GM12891 (cell line): ENCODE measurements at regions not wholly inside any gene's neighbourhood (a gene's known extent, or its start where the extent isn't known, plus 50 kb on each side); places are given as distances from the start of the nearest gene placed in this dataset.

ENCODE experiments used
- DNase-seq: peaks from one replicate; pipeline ENCODE4 v3.0.0; 2011; ENCODE audit warnings: low spot score; ENCODE audit not compliant: insufficient read length
- FAIRE-seq: peaks from 2 replicates; lab custom pipeline; 2011; peaks lifted over from hg19 to GRCh38; lab: Jason Lieb, UNC
- PAX5 ChIP-seq: IDR thresholded peaks from 2 replicates; pipeline ENCODE4 v1.6.1; 2011; ENCODE audit warnings: low read length, moderate library complexity, mild to moderate bottlenecking; ENCODE audit not compliant: insufficient read depth, severe bottlenecking
- POLR2A ChIP-seq: IDR thresholded peaks from 2 replicates; pipeline ENCODE4 v1.6.1; 2011; ENCODE audit warnings: low read depth, low read length, control low read depth
- POLR2AphosphoS5 ChIP-seq: IDR thresholded peaks from 2 replicates; pipeline ENCODE4 v1.6.1; 2011; ENCODE audit warnings: low read depth, low read length, control low read depth
- POU2F2 ChIP-seq: IDR thresholded peaks from 2 replicates; pipeline ENCODE4 v1.6.1; 2011; ENCODE audit warnings: low read depth, mild to moderate bottlenecking, control low read depth, low read length, moderate library complexity
- SPI1 ChIP-seq: IDR thresholded peaks from 2 replicates; pipeline ENCODE4 v1.6.1; 2011; ENCODE audit warnings: low read depth, low read length, control low read depth
- TAF1 ChIP-seq: IDR thresholded peaks from 2 replicates; pipeline ENCODE4 v1.6.1; 2011; ENCODE audit warnings: low read depth, low read length, control low read depth

DNA sequence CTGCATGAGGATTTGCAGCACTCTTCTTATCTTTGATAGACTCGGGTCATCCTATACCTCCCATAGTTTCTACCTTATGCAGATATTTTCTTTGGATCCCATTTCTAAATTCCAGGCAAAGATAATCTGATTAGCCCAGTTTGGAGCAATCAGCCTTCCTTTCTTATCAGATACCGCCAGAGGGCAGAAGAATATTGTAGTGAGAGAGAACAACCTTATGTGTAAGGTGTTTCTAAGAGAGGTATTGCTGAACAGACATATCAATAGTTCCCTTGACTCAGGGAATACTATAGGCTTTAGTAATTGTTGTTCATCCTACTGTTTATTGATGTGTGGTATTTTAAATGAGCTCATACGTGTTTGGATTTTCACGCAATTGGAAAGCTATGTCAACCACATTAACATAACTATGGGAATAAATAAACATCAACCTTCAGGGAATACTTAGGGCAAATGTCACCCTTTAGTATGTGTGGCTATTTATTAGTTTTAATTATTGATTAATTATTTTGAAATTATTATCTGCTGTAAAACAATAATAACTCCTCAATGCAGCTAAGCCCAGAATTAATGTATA is 1435.2 kb upstream of the CDH9 start:
- TF ChIP-seq TAF1: no peak
- no peak for TF ChIP-seq POLR2A
- no peak for TF ChIP-seq POLR2AphosphoS5
- TF ChIP-seq POU2F2: no peak
- TF ChIP-seq SPI1: no peak
- TF ChIP-seq PAX5: no peak

DNA sequence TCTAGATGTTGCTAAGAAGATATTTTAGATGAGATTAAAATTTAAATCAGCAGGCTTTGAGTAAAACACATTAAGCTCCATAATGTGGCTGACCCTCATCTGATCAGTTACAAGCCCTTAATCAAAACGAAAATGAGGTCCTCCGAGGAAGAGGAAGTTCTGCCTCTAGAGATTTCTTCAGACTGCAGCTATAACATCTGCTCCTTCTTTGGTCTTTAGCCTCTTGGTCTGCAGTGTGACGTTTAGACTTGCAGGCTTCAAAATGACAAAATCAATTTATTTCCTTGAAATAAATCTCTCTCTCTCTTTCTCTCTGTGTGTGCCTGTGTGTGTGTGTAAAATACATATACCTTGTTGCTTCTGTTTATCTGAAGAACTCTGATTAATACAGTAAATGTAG is 1429.8 kb upstream of the CDH9 start:
- no peak for FAIRE-seq
- DNase-seq: no peak

More for the DNA sequence above, 1435.2 kb upstream of the CDH9 start:
- FAIRE-seq (no peak), DNase-seq (no peak)

DNA sequence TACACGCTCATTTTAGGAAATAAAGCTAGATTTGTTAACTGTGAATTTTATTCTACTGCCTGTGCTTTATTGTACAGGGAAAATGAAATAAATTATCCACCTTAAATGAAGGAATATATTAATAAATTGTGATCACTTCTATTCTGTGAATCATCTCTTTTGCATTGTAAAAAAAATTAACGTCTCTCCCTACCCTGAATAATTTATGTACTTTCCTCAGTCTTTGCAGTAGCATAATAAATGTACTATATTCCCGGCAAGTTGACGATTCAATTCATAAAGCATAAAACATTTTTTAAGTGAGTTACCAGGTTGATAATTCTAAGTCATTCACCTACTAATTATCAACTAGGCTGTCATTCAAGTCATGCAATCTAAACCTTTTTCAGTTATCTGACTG is 1425.3 kb upstream of the CDH9 start:
- no peak for DNase-seq
- TF ChIP-seq TAF1 (no peak), SPI1 (no peak), POLR2AphosphoS5 (no peak), POLR2A (no peak), POU2F2 (no peak), PAX5 (no peak)
- FAIRE-seq: no peak

More for the DNA sequence above, 1429.8 kb upstream of the CDH9 start:
- peak; percentile 42 for TF ChIP-seq SPI1
- no peak for TF ChIP-seq POU2F2
- TF ChIP-seq POLR2AphosphoS5: no peak

DNA sequence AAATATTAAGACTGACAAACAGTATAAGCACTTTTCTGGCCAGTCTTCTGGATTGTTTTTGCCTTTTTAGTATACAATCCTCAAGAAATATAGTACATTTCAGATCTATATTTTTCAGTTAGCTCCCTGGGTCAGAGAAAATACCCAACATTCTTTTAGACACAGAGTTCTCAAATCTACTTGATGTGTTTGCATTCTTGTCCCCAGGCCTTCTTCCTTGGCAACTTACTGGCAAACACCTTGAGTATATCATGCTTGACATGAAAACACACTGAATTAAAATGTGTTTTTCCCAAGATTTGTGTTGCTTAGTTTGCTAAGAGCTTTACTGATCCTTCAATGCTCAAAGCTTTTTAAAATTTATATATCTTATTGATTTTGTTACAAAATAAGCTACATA is 1413.1 kb upstream of the CDH9 start:
- DNase-seq (no peak), FAIRE-seq (no peak)
- TF ChIP-seq TAF1 (no peak), POLR2A (no peak), POLR2AphosphoS5 (no peak), SPI1 (no peak), POU2F2 (no peak), PAX5 (no peak)

DNA sequence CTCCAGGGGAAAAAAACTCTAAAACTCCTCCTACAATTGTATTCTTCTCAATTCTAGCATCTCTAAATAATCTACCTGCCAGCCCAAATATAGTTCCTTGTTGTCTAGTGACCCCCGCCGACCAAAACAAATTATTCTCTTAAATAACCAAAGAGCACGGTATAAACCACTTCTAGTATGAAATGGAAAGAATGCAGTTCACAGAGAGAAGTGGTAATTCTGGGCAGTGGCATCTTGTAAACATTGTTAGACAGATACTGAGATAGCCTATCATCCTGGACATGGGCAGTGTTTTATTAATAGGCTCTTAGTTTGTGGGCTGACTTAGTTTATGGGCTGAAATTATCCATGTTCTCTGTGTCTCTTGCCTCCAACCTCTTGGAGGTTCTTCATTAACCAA is 1412.6 kb upstream of the CDH9 start:
- FAIRE-seq (no peak), DNase-seq (no peak)
- no peak for TF ChIP-seq POLR2AphosphoS5
- no peak for TF ChIP-seq PAX5
- TF ChIP-seq POU2F2: no peak
- TF ChIP-seq POLR2A: no peak
- no peak for TF ChIP-seq TAF1
- TF ChIP-seq SPI1: no peak

DNA sequence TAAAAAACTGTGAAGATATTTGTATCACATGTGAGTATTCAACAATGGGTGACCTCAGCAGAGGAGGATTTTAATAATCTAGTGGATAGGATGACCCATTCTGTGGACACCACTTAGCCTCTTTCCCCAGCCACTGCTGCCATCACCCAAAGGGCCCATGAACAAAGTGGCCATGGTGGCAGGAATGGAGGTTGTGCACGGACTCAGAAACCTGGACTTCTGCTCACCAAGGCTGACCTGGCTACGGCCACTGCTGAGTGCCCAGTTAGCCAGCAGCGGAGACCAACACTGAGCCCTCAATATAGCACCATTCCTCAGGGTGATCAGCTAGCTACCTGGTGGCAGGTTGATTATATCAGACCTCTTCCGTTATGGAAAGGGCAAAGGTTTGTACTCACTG is 1410.4 kb upstream of the CDH9 start:
- FAIRE-seq (no peak), DNase-seq (no peak)
- TF ChIP-seq PAX5: no peak
- TF ChIP-seq TAF1: no peak
- TF ChIP-seq POU2F2: no peak
- TF ChIP-seq POLR2A: no peak
- no peak for TF ChIP-seq SPI1
- no peak for TF ChIP-seq POLR2AphosphoS5

DNA sequence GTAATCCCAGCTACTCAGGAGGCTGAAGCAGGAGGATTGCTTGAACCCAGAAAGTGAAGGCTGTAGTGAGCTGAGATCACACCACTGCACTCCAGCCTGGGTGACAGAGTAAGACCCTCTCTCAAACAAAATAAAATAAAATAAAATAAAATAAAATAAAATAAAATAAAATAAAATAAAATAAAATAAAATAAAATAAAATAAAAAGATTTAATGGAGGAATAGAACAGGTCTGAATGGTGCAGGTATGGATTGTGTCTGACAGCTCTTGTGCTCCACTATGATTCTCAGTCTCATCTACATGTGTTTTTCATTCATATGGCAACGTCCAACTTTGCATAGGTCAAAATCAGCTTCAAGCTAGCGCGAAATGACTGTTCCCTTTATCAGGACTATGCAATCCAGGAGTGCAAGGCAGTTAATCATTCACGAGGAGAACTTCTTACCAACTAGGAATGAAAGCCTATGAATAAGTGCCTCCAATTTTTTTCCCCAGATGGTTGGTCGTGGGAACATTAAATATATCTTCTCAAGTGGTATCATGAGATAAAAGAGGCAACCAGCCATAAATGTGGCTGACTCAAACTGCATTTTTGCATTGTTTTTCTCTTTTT is 1392.3 kb upstream of the CDH9 start:
- FAIRE-seq: no peak

DNA sequence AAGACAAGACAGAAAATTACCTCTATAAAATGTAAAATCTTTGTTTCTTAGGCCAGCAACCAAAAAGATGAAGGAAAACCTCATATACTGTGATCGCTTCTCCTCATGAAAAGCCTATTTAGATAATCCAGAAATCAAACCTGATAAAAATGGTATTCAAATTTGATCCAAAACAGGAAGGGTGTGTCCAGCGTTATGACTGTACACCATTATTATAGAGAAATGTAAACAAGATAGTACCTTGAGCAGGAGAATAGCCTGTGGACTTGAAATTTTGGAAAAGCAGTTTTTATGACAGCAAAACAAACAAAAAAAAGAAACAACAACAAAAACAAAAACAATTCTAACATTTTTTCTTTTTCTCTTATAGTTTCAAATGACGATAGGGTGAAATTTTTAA is 1382.8 kb upstream of the CDH9 start:
- DNase-seq: no peak
- TF ChIP-seq POLR2A (no peak), TAF1 (no peak), SPI1 (no peak), POLR2AphosphoS5 (no peak), PAX5 (no peak), POU2F2 (no peak)
- FAIRE-seq: no peak

More for the DNA sequence above, 1392.3 kb upstream of the CDH9 start:
- DNase-seq: no peak
- no peak for TF ChIP-seq POU2F2
- TF ChIP-seq TAF1: no peak
- TF ChIP-seq POLR2A: no peak
- TF ChIP-seq SPI1: no peak
- TF ChIP-seq POLR2AphosphoS5: no peak
- no peak for TF ChIP-seq PAX5

DNA sequence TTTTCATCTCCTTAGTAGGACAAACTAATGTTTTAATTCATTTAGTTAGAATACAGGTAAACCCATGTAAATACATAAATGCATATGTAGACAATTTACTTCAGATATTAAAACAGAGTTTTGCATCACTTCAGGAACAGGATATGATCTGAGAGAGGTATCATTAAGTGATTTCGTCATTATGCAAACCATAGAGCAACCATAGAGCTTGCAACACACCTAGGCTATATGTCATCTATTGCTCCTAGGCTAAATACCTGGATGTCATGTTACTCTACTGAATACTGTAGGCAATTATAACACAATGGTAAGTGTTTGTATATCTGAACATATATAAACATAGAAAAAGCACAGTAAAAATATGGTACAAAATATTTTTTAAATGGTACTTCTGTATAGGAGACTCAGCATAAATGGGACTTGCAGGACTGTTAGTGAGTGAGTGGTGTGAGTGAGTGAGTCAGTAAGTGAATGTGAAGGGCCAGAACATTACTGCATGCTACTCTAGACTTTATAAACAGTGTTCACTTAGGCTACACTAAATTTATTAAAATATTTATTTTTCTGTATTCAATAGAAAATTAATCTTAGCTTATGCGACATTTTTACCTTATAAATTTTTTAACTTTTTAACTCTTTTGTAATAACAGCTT is 1377.5 kb upstream of the CDH9 start:
- TF ChIP-seq POU2F2: no peak
- no peak for TF ChIP-seq POLR2A
- TF ChIP-seq SPI1: no peak
- no peak for TF ChIP-seq TAF1
- no peak for TF ChIP-seq POLR2AphosphoS5
- no peak for TF ChIP-seq PAX5
- no peak for DNase-seq
- no peak for FAIRE-seq

DNA sequence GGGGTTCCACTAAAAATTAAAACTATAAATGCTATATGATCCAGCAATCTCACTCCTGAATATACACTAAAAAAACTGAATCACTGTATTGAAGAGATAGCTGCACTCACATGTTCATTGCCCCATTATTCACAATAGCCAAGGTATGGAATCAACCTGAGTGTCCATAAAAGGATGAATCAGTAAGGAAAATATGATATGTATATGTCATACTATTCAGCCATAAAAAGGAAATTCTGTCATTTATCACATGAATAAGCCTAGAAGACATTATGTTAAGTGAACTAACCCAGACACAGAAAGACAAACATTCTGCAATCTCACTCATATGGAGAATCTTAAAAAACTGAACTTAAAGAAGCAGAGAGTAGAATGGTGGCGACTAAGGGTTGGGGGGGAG is 1376.2 kb upstream of the CDH9 start:
- DNase-seq (no peak), FAIRE-seq (no peak)
- TF ChIP-seq TAF1: no peak
